SK-N-MC (cell line): ENCODE measurements at regions not wholly inside any gene's neighbourhood (a gene's known extent, or its start where the extent isn't known, plus 50 kb on each side); places are given as distances from the start of the nearest gene placed in this dataset.

Experiments
- EZH2 ChIP-seq: fragments of 200-600 bp; sonication (generic); IDR thresholded peaks from one replicate; pipeline ENCODE4 v1.6.1; 2017; ENCODE audit warnings: antibody characterized with exemption
- FOXP2 ChIP-seq: optimal IDR thresholded peaks from 2 replicates; pipeline ENCODE3; 2011; ENCODE audit warnings: mild to moderate bottlenecking, moderate library complexity; ENCODE audit not compliant: insufficient read depth; ENCODE audit errors: extremely low read length, control extremely low read depth
- POLR2AphosphoS5 ChIP-seq: IDR thresholded peaks from 2 replicates; pipeline ENCODE4 v1.6.1; 2012; ENCODE audit warnings: mild to moderate bottlenecking, low read depth, low read length, borderline replicate concordance

DNA sequence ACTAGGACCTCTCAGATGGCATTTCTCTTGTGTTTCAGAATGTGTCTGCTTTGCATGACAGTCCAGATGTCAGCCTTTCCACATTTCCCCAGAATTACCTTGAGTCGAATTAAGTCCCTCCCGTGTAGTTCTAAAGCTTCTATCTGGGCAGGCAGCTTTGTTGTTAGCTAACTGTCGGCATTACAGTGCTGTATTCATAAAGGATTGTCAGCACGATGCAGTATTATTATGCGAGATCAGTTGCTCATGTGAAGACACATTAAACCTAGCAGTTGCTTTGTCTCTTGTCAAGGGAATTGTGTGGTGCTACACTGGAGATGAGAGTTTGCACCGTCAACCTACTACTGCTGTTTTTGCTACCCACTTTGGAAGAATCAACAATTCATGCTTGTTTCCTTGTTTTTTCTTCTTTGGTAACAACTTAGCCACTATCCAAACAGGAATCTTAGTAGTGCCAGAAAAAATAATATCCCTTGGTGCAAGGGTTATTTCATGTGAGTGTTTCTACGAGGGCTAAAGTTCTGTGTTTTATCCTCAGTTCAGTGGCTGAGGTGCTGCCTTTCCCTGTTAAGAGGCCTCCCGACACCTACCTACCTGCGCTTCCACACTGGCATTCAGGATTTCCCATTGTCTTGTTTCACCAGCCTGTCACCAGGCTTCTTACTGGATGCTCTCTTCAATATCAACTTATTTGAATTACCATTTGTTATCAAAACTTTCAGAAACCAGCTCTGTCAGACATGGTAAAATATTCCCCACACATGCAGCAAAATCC lies 297.9 kb upstream of the G2E3 start:
- TF ChIP-seq POLR2AphosphoS5, result no peak
- TF ChIP-seq FOXP2, result no peak
- TF ChIP-seq EZH2, result no peak
